ENCODE measurements at regions not wholly inside any gene's neighbourhood (a gene's known extent, or its start where the extent isn't known, plus 50 kb on each side); places are given as distances from the start of the nearest gene placed in this dataset.

- TF ChIP-seq EZH2 (IDR thresholded peaks at IDR 0.05; ENCODE audit: borderline replicate concordance, insufficient read depth, low read length, poor library complexity, severe bottlenecking) = no peak
- no peak for TF ChIP-seq EP300 (conservative IDR thresholded peaks at IDR 0.05; ENCODE audit: poor library complexity, severe bottlenecking)
- no peak for TF ChIP-seq REST (IDR thresholded peaks at IDR 0.05; ENCODE audit: borderline replicate concordance)
- TF ChIP-seq CTCF (IDR thresholded peaks at IDR 0.05; ENCODE audit: poor library complexity, severe bottlenecking) = no peak
- TF ChIP-seq POLR2AphosphoS5 (IDR thresholded peaks at IDR 0.05) = no peak
- TF ChIP-seq TAF1 (IDR thresholded peaks at IDR 0.05; ENCODE audit: low read depth) = no peak
- TF ChIP-seq RAD21 (conservative IDR thresholded peaks at IDR 0.05) = no peak
These were observed 77.1 kb downstream of the GEMIN8 start for GRCh38 chrX:13952581-13952980.

Data from neural cell (in vitro differentiated cells).